IMR-90 (cell line): ENCODE measurements at regions not wholly inside any gene's neighbourhood (a gene's known extent, or its start where the extent isn't known, plus 50 kb on each side); places are given as distances from the start of the nearest gene placed in this dataset.

Source experiments
- CEBPB ChIP-seq: IDR thresholded peaks from 2 replicates; pipeline ENCODE4 v1.6.1; 2012; ENCODE audit warnings: low read depth, low read length, improper control_type of control experiment
- CTCF ChIP-seq: conservative IDR thresholded peaks from 2 replicates; pipeline ENCODE4 v1.5.1; 2012; ENCODE audit warnings: mild to moderate bottlenecking, low read depth, low read length, improper control_type of control experiment
- MAFK ChIP-seq: IDR thresholded peaks from 2 replicates; pipeline ENCODE4 v1.6.1; 2012; ENCODE audit warnings: low read depth, low read length, improper control_type of control experiment
- POLR2A ChIP-seq: IDR thresholded peaks from 2 replicates; pipeline ENCODE4 v1.6.1; 2012; ENCODE audit warnings: mild to moderate bottlenecking, low read depth, low read length
- RAD21 ChIP-seq: IDR thresholded peaks from 2 replicates; pipeline ENCODE4 v1.6.1; 2012; ENCODE audit warnings: low read length, improper control_type of control experiment

GRCh38 chr2:143968360-143968759, 551.6 kb downstream of the ZEB2 start:
- TF ChIP-seq CTCF (no peak), MAFK (no peak), CEBPB (no peak), POLR2A (no peak), RAD21 (no peak)
